K562 (cell line): ENCODE measurements at regions not wholly inside any gene's neighbourhood (a gene's known extent, or its start where the extent isn't known, plus 50 kb on each side); places are given as distances from the start of the nearest gene placed in this dataset.
"Not testable (repeated sequence)": the region's sequence is repeated elsewhere in the genome, so short reads cannot be mapped to it uniquely, and the experiment has no call there.

ENCODE experiments used
- ATAC-seq: fragments of 200-7000 bp; cut with Tn5 transposase; 3 replicates; pipeline ENCODE4 v1.9.1; 2020; ENCODE audit warnings: moderate library complexity
- BruUV-seq: library from RNA; stranded (reverse); fragments of 400-500 nt; replicated peaks from 2 replicates; lab custom pipeline; 2021; lab: Mats Ljungman, UMichigan
- CTCF ChIA-PET: fragments of 300-600 bp; formaldehyde crosslinking; extraction: SDS; loops from one replicate; lab custom pipeline; 2021; ENCODE audit warnings: low intra/inter-chr PET ratio; lab: Yijun Ruan, JAX
- POLR2A ChIA-PET: fragments of 300-600, 350-650 bp; sonication (Branson Sonifier 250); formaldehyde crosslinking; extraction: SDS; loops from one replicate; lab custom pipeline; 2021; ENCODE audit warnings: antibody characterized with exemption, inconsistent platforms; lab: Yijun Ruan, JAX
- DNase-seq, 4 experiments: peaks; one replicate each; pipeline versions ENCODE4 v3.0.0 to v3.0.0-alpha.2; 2011 to 2018; ENCODE audit warnings: low spot score in 3 of 4, mixed read lengths in 3 of 4; ENCODE audit errors: extremely low read depth in 1 of 4
- FAIRE-seq: peaks from 2 replicates; lab custom pipeline; 2011; peaks lifted over from hg19 to GRCh38; lab: Jason Lieb, UNC
- H2AFZ ChIP-seq: 2 replicates; pipeline ENCODE4 v1.6.0; 2011; ENCODE audit warnings: low read depth, low read length, control low read depth, inconsistent platforms
- H3K27ac ChIP-seq: fragments of 200-600 bp; 3 replicates; pipeline ENCODE4 v1.8.0; 2011; ENCODE audit warnings: low read depth, mild to moderate bottlenecking, control low read depth, inconsistent platforms, low read length, moderate library complexity, mixed read lengths; ENCODE audit errors: extremely low read depth
- H3K27me3 ChIP-seq, 2 experiments: fragments of 300-600 bp in 1 of 2; 2 replicates in 1 of 2; 3 replicates in 1 of 2; pipeline versions ENCODE4 v1.6.0 to v1.8.0; 2011; ENCODE audit warnings: inconsistent platforms in 2 of 2, low read length in 2 of 2, mild to moderate bottlenecking in 1 of 2, mixed read lengths in 1 of 2, moderate library complexity in 1 of 2; ENCODE audit not compliant: control insufficient read depth in 2 of 2, insufficient read depth in 2 of 2
- H3K36me3 ChIP-seq: fragments of 300-600 bp; 3 replicates; pipeline ENCODE4 v1.8.0; 2011; ENCODE audit warnings: mild to moderate bottlenecking, low read length, inconsistent platforms; ENCODE audit not compliant: control insufficient read depth, insufficient read depth
- H3K4me1 ChIP-seq, 2 experiments: fragments of 200-600 bp in 1 of 2; replicated peaks in 1 of 2; 2 replicates in 1 of 2; 3 replicates in 1 of 2; pipeline versions ENCODE4 v1.5.1 to v1.8.0; 2011; ENCODE audit warnings: inconsistent platforms in 2 of 2, low read length in 2 of 2, mild to moderate bottlenecking in 1 of 2, mixed read lengths in 1 of 2, moderate library complexity in 1 of 2; ENCODE audit not compliant: control insufficient read depth in 2 of 2, insufficient read depth in 2 of 2
- H3K4me2 ChIP-seq: 2 replicates; pipeline ENCODE4 v1.6.1; 2011; ENCODE audit warnings: low read length, control low read depth, inconsistent platforms, mixed read lengths; ENCODE audit not compliant: insufficient read depth
- H3K4me3 ChIP-seq: fragments of 200-600 bp; sonication (generic), shearing (Covaris generic); 2 replicates; pipeline ENCODE4 v1.5.1; 2016; ENCODE audit warnings: control low read depth, inconsistent platforms
- H3K79me2 ChIP-seq: fragments of 200-600 bp; 3 replicates; pipeline ENCODE4 v1.8.0; 2011; ENCODE audit warnings: low read length, inconsistent platforms; ENCODE audit not compliant: control insufficient read depth, insufficient read depth
- H3K9ac ChIP-seq, 2 experiments: 2 replicates each; pipeline versions ENCODE4 v1.6.0 to v1.6.1; 2011; ENCODE audit warnings: low read depth in 2 of 2, low read length in 2 of 2, control low read depth in 1 of 2, inconsistent platforms in 1 of 2, mild to moderate bottlenecking in 1 of 2, mixed read lengths in 1 of 2; ENCODE audit not compliant: insufficient read depth in 1 of 2
- H3K9me1 ChIP-seq: one replicate; pipeline ENCODE4 v1.6.0; 2011; ENCODE audit warnings: inconsistent platforms, mild to moderate bottlenecking, low read length, moderate library complexity; ENCODE audit not compliant: control insufficient read depth, insufficient read depth
- H3K9me3 ChIP-seq: replicated peaks from 2 replicates; pipeline ENCODE4 v1.5.1; 2011; ENCODE audit warnings: low read depth, low read length, inconsistent platforms; ENCODE audit not compliant: control insufficient read depth, insufficient read depth
- H4K20me1 ChIP-seq: replicated peaks from 2 replicates; pipeline ENCODE4 v1.6.1; 2011; ENCODE audit warnings: low read length, inconsistent platforms, mixed read lengths; ENCODE audit not compliant: control insufficient read depth, insufficient read depth
- CGGBP1 ChIP-seq: fragments of 250-450 bp; sonication (Bioruptor Pico); IDR thresholded peaks from 2 replicates; pipeline ENCODE4 v1.9.0; 2021; ENCODE audit warnings: mild to moderate bottlenecking
- MBD2 ChIP-seq: sonication (generic); IDR thresholded peaks from 2 replicates; pipeline ENCODE4 v1.6.1; 2016; ENCODE audit warnings: low read depth, borderline replicate concordance
- PHTF2 ChIP-seq: fragments of 250-450 bp; sonication (Bioruptor Pico); IDR thresholded peaks from 2 replicates; pipeline ENCODE4 v1.5.0; 2021; ENCODE audit warnings: mild to moderate bottlenecking
- RAD21 ChIP-seq, 2 experiments: fragments of 250-450 bp in 1 of 2; fragments of 450-650 bp in 1 of 2; sonication (Bioruptor Pico) in 1 of 2; formaldehyde crosslinking in 1 of 2; IDR thresholded peaks in 1 of 2; conservative IDR thresholded peaks in 1 of 2; 2 replicates each; pipeline versions ENCODE4 v1.4.0 to v1.8.0; 2020 to 2022; ENCODE audit warnings: mild to moderate bottlenecking in 2 of 2, moderate library complexity in 1 of 2
- SMAD3 ChIP-seq: fragments of 450-650 bp; formaldehyde crosslinking; conservative IDR thresholded peaks from 2 replicates; pipeline ENCODE4 v1.4.0; 2020; ENCODE audit warnings: mild to moderate bottlenecking
- TBL1XR1 ChIP-seq, 2 experiments: IDR thresholded peaks; 2 replicates each; pipeline ENCODE4 v1.6.1; 2012; ENCODE audit warnings: improper control_type of control experiment in 2 of 2, low read length in 2 of 2, mild to moderate bottlenecking in 1 of 2
- ZNF224 ChIP-seq: sonication (generic); formaldehyde crosslinking; IDR thresholded peaks from 2 replicates; pipeline ENCODE4 v1.8.0; 2022; ENCODE audit warnings: mild to moderate bottlenecking, missing genetic modification reagents
- WGBS: fragments of 100-300 bp; shearing (Covaris generic); methylation state at CpG from one replicate; pipeline ENCODE4 v1.1.6; 2016; ENCODE audit warnings: low coverage, mixed read lengths; ENCODE audit not compliant: insufficient coverage; ENCODE audit errors: missing lambda C conversion rate; 5-methylcytosine and 5-hydroxymethylcytosine counted together
- in situ Hi-C: fragments of 300-500 bp; cut with MboI; formaldehyde crosslinking; loops from 4 replicates; pipeline ENCODE4 v1.15.0; 2018; ENCODE audit warnings: inconsistent platforms, mixed read lengths
- intact Hi-C: fragments of 100-400 bp; cut with micrococcal nuclease; formaldehyde crosslinking; loops from 2 replicates; pipeline ENCODE4 v1.14.2; 2022

GRCh38 chr3:177664380-177665103 is 467.3 kb upstream of the TBL1XR1 start:
- FAIRE-seq, H3K27me3 ChIP-seq, DNase-seq, ATAC-seq, in situ Hi-C loops, H3K4me3 ChIP-seq, intact Hi-C loops, H3K4me1 ChIP-seq, H3K36me3 ChIP-seq, POLR2A ChIA-PET, H3K9ac ChIP-seq, H2AFZ ChIP-seq, H4K20me1 ChIP-seq, H3K4me2 ChIP-seq, H3K79me2 ChIP-seq, H3K27ac ChIP-seq, H3K9me3 ChIP-seq, H3K9me1 ChIP-seq, BruUV-seq: not testable (repeated sequence)
- CTCF ChIA-PET, result interaction anchor here (0.6 kb wide), 1 partner anchor 144 kb away, joined by 3 read pairs; no protein-coding TSS in a partner anchor
- TF ChIP-seq RAD21 (CRISPR knock-in tag; conservative IDR thresholded peaks at IDR 0.05 in 1 of 2, IDR thresholded peaks at IDR 0.05 in 1 of 2), result peak in 1 of 2 experiments; percentile 24; a peak in 1 of 4 replicates
- 60% methylated on average over 12 of the region's 17 CpGs for WGBS

GRCh38 chr3:177665122-177665808 is 468.0 kb upstream of the TBL1XR1 start:
- Histone ChIP-seq H3K4me1 (no peaks in the 10 kb centered on the region), H3K9me1 (no peaks in the 10 kb centered on the region), H4K20me1 (no peaks in the 10 kb centered on the region), H3K27me3 (no peaks in the 10 kb centered on the region), H3K27ac (no peak overlapping the region), H3K36me3 (no peaks in the 10 kb centered on the region), H3K4me3 (no peak overlapping the region)
- FAIRE-seq (no peak), DNase-seq (no peak)
- CTCF ChIA-PET, result interaction anchor here (0.6 kb wide), 1 partner anchor 144 kb away, joined by 3 read pairs; no protein-coding TSS in a partner anchor
- 81% methylated on average over 7 of the region's 9 CpGs for WGBS
- POLR2A ChIA-PET, result no interaction called here
- no peak for TF ChIP-seq CGGBP1 (CRISPR knock-in tag)
- TF ChIP-seq MBD2, result no peak
- no peak for TF ChIP-seq TBL1XR1 (IDR thresholded peaks at IDR 0.05; ENCODE audit: low read length in 2 of 2)
- no peak for TF ChIP-seq ZNF224 (CRISPR knock-in tag)
- no peak for TF ChIP-seq PHTF2 (CRISPR knock-in tag)
- TF ChIP-seq SMAD3 (CRISPR knock-in tag), result no peak
- TF ChIP-seq, all 486 proteins: peak for 0
- Histone ChIP-seq H3K9ac (no peak overlapping the region), H2AFZ (no peak overlapping the region), H3K9me3 (no peaks in the 10 kb centered on the region), H3K79me2 (no peaks in the 10 kb centered on the region), H3K4me2 (no peak overlapping the region)
- BruUV-seq, result no TSS peak
- no peak for ATAC-seq
- in situ Hi-C loops (no loop called here), intact Hi-C loops (no loop called here)
